ENCODE measurements at regions not wholly inside any gene's neighbourhood (a gene's known extent, or its start where the extent isn't known, plus 50 kb on each side); places are given as distances from the start of the nearest gene placed in this dataset.

GRCh38 chr5:160169326-160169725 is 50.1 kb upstream of the PWWP2A start:
- TF ChIP-seq ZNF274 (IDR thresholded peaks at IDR 0.05; ENCODE audit: low read depth, low read length) (no peak), YY1 (IDR thresholded peaks at IDR 0.05; ENCODE audit: insufficient read depth, insufficient read length) (no peak)

Data from NT2/D1 (cell line).